HUES6 (cell line): ENCODE measurements at regions not wholly inside any gene's neighbourhood (a gene's known extent, or its start where the extent isn't known, plus 50 kb on each side); places are given as distances from the start of the nearest gene placed in this dataset.

Experiments used
- H3K27ac ChIP-seq: 2 replicates; pipeline ENCODE4 v1.7.0; 2013; ENCODE audit warnings: low read depth, mild to moderate bottlenecking, low read length, inconsistent platforms
- H3K27me3 ChIP-seq: 2 replicates; pipeline ENCODE4 v1.6.1; 2013; ENCODE audit warnings: low read length; ENCODE audit not compliant: control insufficient read depth, insufficient read depth
- H3K36me3 ChIP-seq: 2 replicates; pipeline ENCODE4 v1.6.1; 2013; ENCODE audit warnings: low read length; ENCODE audit not compliant: control insufficient read depth, insufficient read depth
- H3K4me1 ChIP-seq: 2 replicates; pipeline ENCODE4 v1.6.1; 2013; ENCODE audit warnings: low read length; ENCODE audit not compliant: control insufficient read depth, insufficient read depth
- H3K4me3 ChIP-seq: 2 replicates; pipeline ENCODE4 v1.5.1; 2013; ENCODE audit warnings: low read depth, low read length
- H3K9ac ChIP-seq: one replicate; pipeline ENCODE4 v1.6.1; 2013; ENCODE audit warnings: mild to moderate bottlenecking, low read length
- H3K9me3 ChIP-seq: 2 replicates; pipeline ENCODE4 v1.6.1; 2013; ENCODE audit warnings: low read depth, low read length; ENCODE audit not compliant: control insufficient read depth, insufficient read depth

DNA sequence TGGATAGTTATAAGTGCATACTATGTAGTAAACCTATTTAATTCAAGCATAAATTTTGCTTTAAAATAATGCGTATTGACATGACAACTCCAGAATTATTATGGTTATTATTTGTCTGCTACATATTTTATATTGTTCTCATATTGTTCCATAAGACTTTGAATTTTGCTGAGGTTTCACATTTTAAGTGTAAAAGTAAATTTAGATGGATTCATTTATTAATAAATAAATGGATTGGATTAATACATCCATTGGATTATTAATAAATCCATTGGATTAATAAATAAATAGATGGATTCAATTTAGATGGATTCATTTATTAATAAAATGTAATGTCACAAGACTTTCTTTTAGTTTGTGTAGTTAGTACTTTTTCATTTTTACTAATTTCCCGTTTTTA, 1768.0 kb upstream of the PCDH10 start:
- no peaks in the 10 kb centered on the region for H3K4me1 ChIP-seq

DNA sequence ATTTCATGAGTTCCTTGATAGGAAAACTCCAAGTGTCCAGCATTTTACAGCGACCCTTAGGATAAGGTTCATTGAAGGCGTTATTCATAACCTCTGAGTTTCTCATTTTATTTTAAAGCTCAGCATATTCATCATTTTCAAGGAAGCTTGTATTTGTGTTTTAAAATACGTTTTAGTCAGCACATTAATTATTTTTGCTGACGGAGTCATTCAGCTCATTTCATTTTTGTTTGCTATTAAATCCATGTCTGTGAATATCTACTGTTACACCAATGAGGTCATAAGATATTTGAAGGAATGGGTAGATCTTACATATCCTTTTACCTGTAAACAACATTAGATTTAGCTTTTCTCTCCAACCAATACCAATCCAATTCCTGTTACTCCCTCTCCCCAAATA, 1766.3 kb upstream of the PCDH10 start:
- Histone ChIP-seq H3K4me3 (no peak overlapping the region), H3K9ac (no peak overlapping the region), H3K36me3 (no peaks in the 10 kb centered on the region), H3K4me1 (no peaks in the 10 kb centered on the region), H3K9me3 (0 out of 2 replicates have a peak, but pooled peaks cover 3% of the 10 kb centered on the region), H3K27ac (no peak overlapping the region), H3K27me3 (no peaks in the 10 kb centered on the region)

More for the DNA sequence above, 1768.0 kb upstream of the PCDH10 start:
- Histone ChIP-seq H3K27ac (no peak overlapping the region), H3K36me3 (no peaks in the 10 kb centered on the region), H3K9me3 (0 out of 2 replicates have a peak, but pooled peaks cover 3% of the 10 kb centered on the region), H3K4me3 (no peak overlapping the region), H3K27me3 (no peaks in the 10 kb centered on the region), H3K9ac (no peak overlapping the region)

GRCh38 chr4:131388277-131388676, 1760.8 kb upstream of the PCDH10 start:
- no peaks in the 10 kb centered on the region for H3K27me3 ChIP-seq
- no peaks in the 10 kb centered on the region for H3K36me3 ChIP-seq
- H3K9ac ChIP-seq = no peak overlapping the region

GRCh38 chr4:131408102-131408501, 1741.0 kb upstream of the PCDH10 start:
- H3K4me3 ChIP-seq = no peak overlapping the region
- H3K4me1 ChIP-seq = no peaks in the 10 kb centered on the region
- H3K9me3 ChIP-seq = peaks cover 12% of the 10 kb centered on the region
- no peak overlapping the region for H3K9ac ChIP-seq
- no peaks in the 10 kb centered on the region for H3K27me3 ChIP-seq
- H3K27ac ChIP-seq = no peak overlapping the region
- H3K36me3 ChIP-seq = no peaks in the 10 kb centered on the region

More at GRCh38 chr4:131388277-131388676, 1760.8 kb upstream of the PCDH10 start:
- H3K4me1 ChIP-seq = no peaks in the 10 kb centered on the region
- H3K27ac ChIP-seq = no peak overlapping the region
- H3K9me3 ChIP-seq = 0 out of 2 replicates have a peak, but pooled peaks cover 3% of the 10 kb centered on the region
- H3K4me3 ChIP-seq = no peak overlapping the region

DNA sequence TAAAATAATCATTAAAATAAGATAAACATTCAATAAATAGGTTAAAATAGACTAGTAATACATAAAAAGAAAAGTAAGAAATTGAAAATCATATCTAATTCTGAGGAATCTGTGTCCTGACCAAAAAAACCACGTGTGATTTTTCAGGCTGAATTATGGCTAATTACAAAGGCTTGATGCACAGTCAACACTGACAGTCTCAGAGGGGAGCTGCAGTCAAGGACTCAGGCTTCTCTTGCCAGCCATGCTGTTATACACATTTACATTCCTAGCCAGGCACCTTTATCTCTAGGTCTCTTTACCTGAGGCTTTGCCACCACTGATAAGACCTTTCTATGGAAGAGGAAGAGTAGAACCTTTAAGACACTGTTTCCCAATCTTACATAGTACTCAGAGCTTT, 1737.7 kb upstream of the PCDH10 start:
- no peaks in the 10 kb centered on the region for H3K36me3 ChIP-seq
- H3K9me3 ChIP-seq = peaks cover 11% of the 10 kb centered on the region; the same call in 1 of the 2 replicates
- H3K27ac ChIP-seq = no peak overlapping the region
- no peaks in the 10 kb centered on the region for H3K4me1 ChIP-seq
- no peaks in the 10 kb centered on the region for H3K27me3 ChIP-seq
- no peak overlapping the region for H3K9ac ChIP-seq
- H3K4me3 ChIP-seq = no peak overlapping the region

GRCh38 chr4:131419147-131419546, 1729.9 kb upstream of the PCDH10 start:
- Histone ChIP-seq H3K27me3 (no peaks in the 10 kb centered on the region), H3K36me3 (no peaks in the 10 kb centered on the region), H3K9me3 (no peaks in the 10 kb centered on the region), H3K4me1 (no peaks in the 10 kb centered on the region), H3K27ac (no peak overlapping the region), H3K4me3 (no peak overlapping the region), H3K9ac (no peak overlapping the region)

GRCh38 chr4:131426023-131426758, 1722.9 kb upstream of the PCDH10 start:
- no peaks in the 10 kb centered on the region for H3K9me3 ChIP-seq
- no peaks in the 10 kb centered on the region for H3K27me3 ChIP-seq
- H3K27ac ChIP-seq = no peak overlapping the region
- peaks cover 12% of the 10 kb centered on the region for H3K4me1 ChIP-seq
- H3K4me3 ChIP-seq = no peak overlapping the region
- H3K36me3 ChIP-seq = no peaks in the 10 kb centered on the region
- no peak overlapping the region for H3K9ac ChIP-seq

GRCh38 chr4:131427000-131427399, 1722.1 kb upstream of the PCDH10 start:
- Histone ChIP-seq H3K27ac (0 out of 2 replicates have a peak overlapping the region, but pooled peaks have one; percentile 18), H3K9me3 (no peaks in the 10 kb centered on the region)

DNA sequence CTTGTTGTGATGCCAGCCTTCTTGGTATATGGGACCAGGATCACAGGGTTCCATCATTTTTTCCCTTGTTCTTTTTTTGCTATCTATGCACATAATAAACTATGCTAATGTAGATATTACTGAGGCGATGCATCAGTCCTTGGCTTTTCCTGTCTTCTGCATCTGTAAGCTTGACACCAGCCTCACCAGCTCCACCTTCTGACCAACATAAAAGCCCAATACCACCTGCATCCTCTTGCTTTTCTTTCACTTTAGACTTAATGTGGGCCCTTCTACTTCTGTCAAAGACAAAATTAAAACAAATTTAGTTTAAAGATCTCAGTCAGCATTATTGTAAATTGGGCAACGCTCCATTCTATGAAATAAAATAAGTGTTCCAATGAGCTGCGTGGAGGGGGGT, 1718.8 kb upstream of the PCDH10 start:
- peaks cover 2% of the 10 kb centered on the region; the same call in 1 of the 2 replicates for H3K9me3 ChIP-seq
- peaks cover 12% of the 10 kb centered on the region for H3K4me1 ChIP-seq
- H3K36me3 ChIP-seq = no peaks in the 10 kb centered on the region
- no peaks in the 10 kb centered on the region for H3K27me3 ChIP-seq
- no peak overlapping the region for H3K4me3 ChIP-seq
- H3K9ac ChIP-seq = no peak overlapping the region
- H3K27ac ChIP-seq = no peak overlapping the region

More at GRCh38 chr4:131427000-131427399, 1722.1 kb upstream of the PCDH10 start:
- H3K9ac ChIP-seq = no peak overlapping the region
- H3K27me3 ChIP-seq = no peaks in the 10 kb centered on the region
- H3K4me3 ChIP-seq = no peak overlapping the region
- H3K4me1 ChIP-seq = peaks cover 12% of the 10 kb centered on the region
- H3K36me3 ChIP-seq = no peaks in the 10 kb centered on the region

GRCh38 chr4:131441004-131441688, 1707.9 kb upstream of the PCDH10 start:
- no peaks in the 10 kb centered on the region for H3K27me3 ChIP-seq
- no peaks in the 10 kb centered on the region for H3K4me1 ChIP-seq
- no peaks in the 10 kb centered on the region for H3K36me3 ChIP-seq
- H3K9me3 ChIP-seq = no peaks in the 10 kb centered on the region
- no peak overlapping the region for H3K27ac ChIP-seq
- no peak overlapping the region for H3K9ac ChIP-seq
- H3K4me3 ChIP-seq = no peak overlapping the region

GRCh38 chr4:131447883-131448282, 1701.2 kb upstream of the PCDH10 start:
- Histone ChIP-seq H3K9me3 (no peaks in the 10 kb centered on the region), H3K4me3 (no peak overlapping the region), H3K27ac (no peak overlapping the region), H3K9ac (no peak overlapping the region), H3K36me3 (no peaks in the 10 kb centered on the region), H3K27me3 (no peaks in the 10 kb centered on the region), H3K4me1 (no peaks in the 10 kb centered on the region)
